Spinal cord (tissue), 9 donors: ENCODE measurements at regions not wholly inside any gene's neighbourhood (a gene's known extent, or its start where the extent isn't known, plus 50 kb on each side); places are given as distances from the start of the nearest gene placed in this dataset.

ENCODE experiments used
- DNase-seq, 6 donors: peaks; one replicate each; pipeline versions ENCODE4 v3.0.0 to v3.0.0-alpha.2; 2013 to 2015; ENCODE audit warnings: low spot score in 6 of 6, low read depth in 4 of 6
- H3K27ac ChIP-seq: one replicate; pipeline ENCODE4 v1.5.1; 2013; ENCODE audit warnings: low read depth, low read length, control low read depth
- H3K27me3 ChIP-seq: one replicate; pipeline ENCODE4 v1.6.1; 2013; ENCODE audit warnings: low read length; ENCODE audit not compliant: control insufficient read depth, insufficient read depth
- H3K36me3 ChIP-seq: one replicate; pipeline ENCODE4 v1.6.1; 2013; ENCODE audit warnings: low read length; ENCODE audit not compliant: control insufficient read depth, insufficient read depth
- H3K4me1 ChIP-seq: one replicate; pipeline ENCODE4 v1.6.1; 2013; ENCODE audit warnings: low read length; ENCODE audit not compliant: control insufficient read depth, insufficient read depth
- H3K4me3 ChIP-seq: one replicate; pipeline ENCODE4 v1.5.1; 2013; ENCODE audit warnings: low read depth, low read length, control low read depth
- H3K9me3 ChIP-seq: one replicate; pipeline ENCODE4 v1.6.1; 2013; ENCODE audit warnings: low read length; ENCODE audit not compliant: control insufficient read depth, insufficient read depth
- WGBS: methylation state at CpG from one replicate; pipeline ENCODE4 v1.1.5; 2013; ENCODE audit warnings: missing lambda C conversion rate; ENCODE audit not compliant: insufficient coverage; 5-methylcytosine and 5-hydroxymethylcytosine counted together
- donor health status: healthy.

DNA sequence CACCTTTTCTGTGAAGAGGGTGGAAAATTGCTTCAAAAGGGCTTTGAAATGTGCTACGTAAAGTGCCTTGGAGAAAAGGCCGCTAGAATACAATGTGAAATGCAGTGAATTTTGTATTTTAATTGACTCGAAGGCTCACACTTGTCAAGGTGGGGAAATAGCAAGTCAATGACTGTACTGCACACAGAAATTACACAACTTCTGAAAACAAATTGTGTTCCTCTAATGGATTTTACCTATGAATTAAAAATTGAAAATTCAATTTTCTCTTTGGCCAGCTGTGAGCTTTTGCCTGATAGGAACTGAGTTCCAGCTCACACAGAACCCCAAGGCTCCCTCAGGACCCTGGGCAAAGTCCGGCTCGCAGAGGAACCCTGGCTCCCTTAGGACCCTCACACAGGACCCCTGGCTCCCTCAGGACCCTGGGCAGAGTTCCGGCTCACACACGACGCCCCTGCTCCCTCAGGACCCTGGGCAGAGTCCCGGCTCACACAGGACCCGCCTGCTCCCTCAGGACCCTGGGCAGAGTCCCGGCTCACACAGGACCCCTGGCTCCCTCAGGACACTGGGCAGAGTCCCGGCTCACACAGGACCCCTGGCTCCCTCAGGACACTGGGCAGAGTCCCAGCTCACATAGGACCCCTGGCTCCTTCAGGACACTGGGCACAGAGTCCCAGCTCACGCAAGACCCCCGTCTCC lies 324.9 kb downstream of the UQCRFS1 start:
- H3K27me3 ChIP-seq, result no peaks in the 10 kb centered on the region
- DNase-seq, result no peak
- H3K36me3 ChIP-seq, result no peaks in the 10 kb centered on the region
- H3K4me3 ChIP-seq, result no peak overlapping the region
- H3K27ac ChIP-seq, result no peak overlapping the region
- no peaks in the 10 kb centered on the region for H3K9me3 ChIP-seq
- peaks cover 16% of the 10 kb centered on the region for H3K4me1 ChIP-seq
- WGBS, result 66% methylated on average over 9 of the region's 14 CpGs

DNA sequence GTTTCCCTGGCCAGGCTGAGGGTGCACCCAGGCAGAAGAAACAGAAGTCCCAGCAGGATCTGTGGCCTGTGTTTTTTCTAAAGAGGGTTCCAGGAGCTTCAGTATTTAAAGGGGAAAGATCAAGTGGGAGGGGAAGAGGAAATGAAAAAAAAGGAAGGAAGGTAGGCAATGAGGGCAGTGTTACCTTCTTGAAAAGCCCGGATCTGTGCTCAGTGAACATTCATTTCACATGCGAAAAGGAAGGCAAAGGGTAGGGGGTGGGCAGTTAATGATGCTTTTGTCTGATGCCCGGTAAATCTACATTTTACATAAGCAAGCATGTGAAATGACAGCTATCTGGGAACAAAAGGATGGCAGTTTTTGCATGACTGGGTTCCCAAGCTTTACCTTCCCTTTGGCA lies 326.2 kb downstream of the UQCRFS1 start:
- H3K4me1 ChIP-seq, result peaks cover 27% of the 10 kb centered on the region
- H3K36me3 ChIP-seq, result no peaks in the 10 kb centered on the region
- 40% methylated on average over 2 of the region's 3 CpGs for WGBS
- H3K27ac ChIP-seq, result no peak overlapping the region
- no peak for DNase-seq
- H3K9me3 ChIP-seq, result no peaks in the 10 kb centered on the region
- no peak overlapping the region for H3K4me3 ChIP-seq
- H3K27me3 ChIP-seq, result no peaks in the 10 kb centered on the region

DNA sequence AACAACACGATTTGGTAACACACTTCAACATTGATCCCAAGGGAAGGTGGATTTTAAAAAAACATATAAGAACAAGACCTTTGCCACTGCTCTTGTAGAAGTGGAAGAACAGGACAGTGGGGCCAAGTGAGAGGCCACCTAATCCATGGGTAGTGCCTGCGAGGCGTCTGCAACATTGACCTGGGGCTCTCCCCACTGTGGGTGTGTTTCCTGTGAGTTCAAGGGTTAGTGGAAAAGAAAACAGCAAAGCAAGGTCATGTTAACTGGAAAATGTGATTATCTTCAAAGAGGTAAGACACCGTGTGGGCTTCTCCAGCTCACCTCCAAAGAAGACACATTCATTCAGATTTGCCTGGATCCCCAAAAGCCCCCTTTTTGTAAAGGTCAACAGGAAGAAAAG lies 327.0 kb downstream of the UQCRFS1 start:
- 90% methylated on average over 2 of the region's 4 CpGs for WGBS
- H3K36me3 ChIP-seq, result no peaks in the 10 kb centered on the region
- H3K4me3 ChIP-seq, result no peak overlapping the region

DNA sequence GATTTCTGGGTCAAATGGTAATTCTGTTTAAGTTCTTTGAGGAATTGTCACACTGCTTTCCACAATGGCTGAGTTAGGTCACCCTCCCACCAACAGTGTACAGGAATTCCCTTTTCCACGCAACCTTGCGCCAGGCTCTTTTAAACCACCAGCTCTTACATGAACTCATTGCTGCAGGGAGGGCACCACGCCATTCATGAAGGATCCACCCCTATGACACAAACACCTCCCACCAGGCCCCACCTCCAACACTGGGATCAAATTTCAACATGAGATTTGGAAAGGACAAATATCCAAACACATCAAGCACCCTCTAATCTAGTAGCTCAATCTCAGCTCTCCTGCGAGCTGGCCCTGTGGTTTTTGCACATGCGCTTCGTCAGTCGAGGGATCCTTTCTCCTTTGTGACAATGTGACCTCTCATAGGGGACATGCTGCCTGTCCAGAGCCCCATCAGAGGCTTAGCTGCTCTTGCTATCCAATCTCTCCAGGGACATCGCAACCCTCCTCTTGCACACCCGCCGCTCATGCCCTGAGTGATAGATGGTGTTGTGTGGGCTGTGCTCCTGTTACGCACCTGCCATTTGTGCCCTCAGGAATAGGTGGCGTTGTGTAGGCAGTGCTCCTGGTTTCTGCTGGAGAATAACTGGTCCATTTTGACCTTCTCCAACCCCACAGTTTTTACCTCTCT lies 328.0 kb downstream of the UQCRFS1 start:
- Histone ChIP-seq H3K27me3 (no peaks in the 10 kb centered on the region), H3K9me3 (no peaks in the 10 kb centered on the region), H3K4me3 (no peak overlapping the region), H3K27ac (no peak overlapping the region), H3K36me3 (no peaks in the 10 kb centered on the region), H3K4me1 (peaks cover 24% of the 10 kb centered on the region)
- DNase-seq, result no peak
- 80% methylated on average over 10 of the region's 12 CpGs for WGBS

More for the DNA sequence above, 327.0 kb downstream of the UQCRFS1 start:
- H3K27ac ChIP-seq, result no peak overlapping the region
- H3K4me1 ChIP-seq, result peaks cover 28% of the 10 kb centered on the region
- DNase-seq, result no peak
- no peaks in the 10 kb centered on the region for H3K9me3 ChIP-seq
- no peaks in the 10 kb centered on the region for H3K27me3 ChIP-seq

DNA sequence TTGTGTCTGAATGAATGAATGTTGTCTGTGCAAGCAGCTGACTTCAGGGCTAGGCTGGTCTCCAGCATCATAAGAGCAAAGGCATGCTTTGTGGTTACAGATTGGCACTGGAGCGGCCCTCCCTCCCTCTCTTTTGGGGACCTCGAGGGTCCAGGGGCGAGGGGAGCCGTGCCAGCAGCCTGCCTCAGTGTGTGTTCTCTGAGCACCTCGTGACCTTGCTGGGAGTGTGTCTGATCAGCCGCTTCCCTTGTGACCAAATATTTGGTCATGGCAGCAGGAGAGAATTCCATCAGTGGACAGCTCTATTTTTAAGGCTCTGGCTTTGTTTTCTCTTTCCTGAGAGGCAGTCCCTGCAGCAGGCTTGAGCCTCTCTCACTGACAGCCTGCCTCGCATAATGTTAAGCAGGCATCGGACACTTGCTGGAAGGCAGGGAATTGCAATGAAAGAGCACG lies 329.7 kb downstream of the UQCRFS1 start:
- H3K4me1 ChIP-seq, result peaks cover 19% of the 10 kb centered on the region
- H3K27ac ChIP-seq, result no peak overlapping the region
- H3K4me3 ChIP-seq, result no peak overlapping the region
- H3K36me3 ChIP-seq, result no peaks in the 10 kb centered on the region
- DNase-seq, result peak in 3 of 6 donors; percentile 7 to 55 (median 51)
- H3K9me3 ChIP-seq, result no peaks in the 10 kb centered on the region
- WGBS, result 18% methylated on average over 8 of the region's 9 CpGs
- no peaks in the 10 kb centered on the region for H3K27me3 ChIP-seq

DNA sequence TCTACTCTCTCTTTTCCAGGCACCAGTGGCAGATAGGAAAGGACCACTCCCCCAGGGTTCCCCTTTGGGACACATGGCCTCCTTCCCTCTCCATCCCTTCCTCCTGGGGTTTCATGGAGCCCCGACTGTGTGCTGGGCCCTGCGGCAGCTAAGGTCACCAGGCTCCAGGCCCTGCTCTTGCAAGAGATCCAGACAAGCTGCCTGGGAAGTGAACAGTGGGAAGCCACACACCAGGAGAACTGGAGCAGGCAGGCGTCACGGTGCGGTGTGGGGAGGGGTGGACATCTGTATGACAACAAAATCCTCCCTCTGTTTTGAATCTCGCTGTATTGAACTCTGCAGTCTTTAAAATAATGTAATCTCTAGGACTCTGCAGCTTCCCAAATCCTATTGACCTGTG lies 330.1 kb downstream of the UQCRFS1 start:
- Histone ChIP-seq H3K4me3 (no peak overlapping the region), H3K4me1 (peaks cover 19% of the 10 kb centered on the region), H3K9me3 (no peaks in the 10 kb centered on the region), H3K27ac (no peak overlapping the region), H3K36me3 (no peaks in the 10 kb centered on the region), H3K27me3 (no peaks in the 10 kb centered on the region)
- no peak for DNase-seq
- 40% methylated on average over 2 of the region's 6 CpGs for whole genome bisulfite sequencing

DNA sequence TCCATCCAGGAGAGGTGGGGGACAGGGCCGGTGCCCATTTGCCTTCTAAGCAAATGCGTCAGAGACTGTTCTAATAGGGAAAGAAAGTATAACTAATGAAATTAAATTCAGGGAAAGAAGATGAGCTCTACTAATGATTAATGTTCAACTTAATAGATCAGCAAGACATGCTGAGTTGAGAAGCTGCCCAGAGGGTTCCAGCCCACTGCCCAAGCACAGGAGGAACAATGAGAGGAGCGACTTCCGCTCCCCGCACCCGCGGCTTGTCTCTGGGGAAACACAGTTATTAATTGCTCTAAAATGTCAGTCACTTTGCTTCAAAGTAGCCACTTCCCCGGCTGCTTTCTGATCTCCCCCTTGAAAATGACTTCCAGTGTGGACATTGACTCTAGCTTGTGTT lies 331.3 kb downstream of the UQCRFS1 start:
- H3K36me3 ChIP-seq, result no peaks in the 10 kb centered on the region
- WGBS, result 41% methylated on average over 7 of the region's 8 CpGs
- H3K9me3 ChIP-seq, result no peaks in the 10 kb centered on the region
- H3K4me1 ChIP-seq, result peaks cover 19% of the 10 kb centered on the region
- no peaks in the 10 kb centered on the region for H3K27me3 ChIP-seq
- H3K27ac ChIP-seq, result no peak overlapping the region
- no peak overlapping the region for H3K4me3 ChIP-seq
- no peak for DNase-seq

DNA sequence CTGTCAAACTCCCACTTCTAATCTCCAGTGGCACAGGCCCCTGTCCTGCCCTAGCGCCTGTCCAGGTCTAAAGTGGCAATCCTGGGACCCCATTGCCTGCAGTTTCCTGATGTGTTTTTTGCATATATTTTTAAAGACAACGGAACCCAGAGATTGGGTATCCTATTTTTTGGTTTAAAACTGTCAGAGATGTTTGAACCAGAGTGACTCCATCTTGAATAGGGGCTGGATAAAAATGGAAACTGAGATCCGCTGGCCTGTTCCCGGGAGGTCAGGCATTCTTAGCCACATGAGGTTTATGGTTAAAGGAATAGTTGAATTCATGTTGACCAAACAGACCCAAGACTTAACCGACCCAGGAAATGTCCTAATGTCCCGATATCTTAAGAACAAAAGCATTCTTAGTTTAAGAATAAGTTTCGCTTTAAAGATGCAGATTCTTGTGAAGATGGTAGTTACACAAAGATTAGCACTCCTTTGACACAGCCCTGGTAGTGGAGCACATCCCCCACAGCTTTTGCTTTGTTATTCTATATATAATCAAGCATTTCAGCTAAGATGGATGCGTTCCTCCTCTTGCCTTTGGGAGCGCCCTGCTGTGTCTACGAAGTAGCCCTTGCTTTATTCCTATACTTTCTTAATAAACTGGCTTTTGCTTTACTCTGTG lies 332.1 kb downstream of the UQCRFS1 start:
- Histone ChIP-seq H3K27ac (no peak overlapping the region), H3K27me3 (no peaks in the 10 kb centered on the region), H3K36me3 (no peaks in the 10 kb centered on the region), H3K9me3 (no peaks in the 10 kb centered on the region), H3K4me3 (no peak overlapping the region), H3K4me1 (peaks cover 19% of the 10 kb centered on the region)
- WGBS, result 73% methylated on average over 3 of the region's 10 CpGs
- no peak for DNase-seq

DNA sequence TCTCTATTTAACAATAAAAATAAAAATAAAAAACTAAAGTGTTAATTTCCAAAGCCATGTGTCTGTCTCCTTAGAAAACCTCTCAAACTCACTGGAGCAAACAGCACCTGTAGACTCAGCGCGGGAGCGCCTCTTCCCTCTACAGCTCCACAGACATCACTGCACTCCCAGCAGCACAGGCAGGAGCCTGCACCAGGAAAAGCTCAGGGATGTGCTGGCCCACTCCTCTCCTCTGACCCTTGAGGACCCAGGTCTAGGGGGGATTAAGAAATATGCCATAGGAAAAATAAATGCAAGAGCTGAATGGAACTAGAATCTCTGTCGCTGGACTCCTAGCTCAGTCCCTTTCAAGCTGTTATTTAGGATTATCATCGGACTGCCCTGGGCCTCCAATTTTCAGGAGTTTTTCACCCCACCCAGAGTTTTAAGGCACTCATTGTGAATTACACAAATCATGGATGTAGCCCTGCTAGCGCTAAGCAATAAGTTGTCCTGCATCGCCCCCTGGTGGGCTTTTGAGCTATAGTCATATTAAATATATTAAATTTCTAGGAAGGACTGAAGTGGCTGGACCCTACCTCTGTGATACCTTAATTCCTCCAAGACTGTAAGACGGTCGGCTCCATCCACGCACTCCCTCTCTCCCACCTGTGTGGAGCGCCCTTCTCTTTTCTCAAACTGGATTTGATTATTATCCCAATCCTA lies 333.9 kb downstream of the UQCRFS1 start:
- 32% methylated on average over 9 of the region's 11 CpGs for WGBS

More for the DNA sequence above, 333.9 kb downstream of the UQCRFS1 start:
- Histone ChIP-seq H3K27ac (no peak overlapping the region), H3K36me3 (no peaks in the 10 kb centered on the region), H3K27me3 (no peaks in the 10 kb centered on the region), H3K4me1 (peaks cover 19% of the 10 kb centered on the region), H3K4me3 (no peak overlapping the region), H3K9me3 (no peaks in the 10 kb centered on the region)
- DNase-seq, result peak; percentile 28 to 96 (median 72)
